RPMI7951 (cell line): ENCODE measurements at regions not wholly inside any gene's neighbourhood (a gene's known extent, or its start where the extent isn't known, plus 50 kb on each side); places are given as distances from the start of the nearest gene placed in this dataset.

Source experiments
- DNase-seq: peaks from one replicate; pipeline ENCODE4 v3.0.0-alpha.2; 2012; ENCODE audit warnings: low read depth

- no peak for DNase-seq
These were observed 367.6 kb upstream of the ERCC4 start for GRCh38 chr16:13552062-13552959.

- DNase-seq = no peak
These were observed 367.0 kb upstream of the ERCC4 start for GRCh38 chr16:13552960-13553257.

GRCh38 chr16:13553453-13553985, 366.4 kb upstream of the ERCC4 start:
- DNase-seq = no peak

GRCh38 chr16:13554005-13554404, 365.9 kb upstream of the ERCC4 start:
- no peak for DNase-seq

GRCh38 chr16:13554643-13555042, 365.3 kb upstream of the ERCC4 start:
- no peak for DNase-seq

GRCh38 chr16:13557418-13557817, 362.5 kb upstream of the ERCC4 start:
- DNase-seq = no peak

GRCh38 chr16:13558752-13559151, 361.2 kb upstream of the ERCC4 start:
- DNase-seq = no peak

GRCh38 chr16:13559624-13560023, 360.3 kb upstream of the ERCC4 start:
- DNase-seq = no peak

- no peak for DNase-seq
These were observed 359.8 kb upstream of the ERCC4 start for GRCh38 chr16:13560151-13560550.

- no peak for DNase-seq
These were observed 358.5 kb upstream of the ERCC4 start for GRCh38 chr16:13561291-13562070.

GRCh38 chr16:13568803-13569202, 351.2 kb upstream of the ERCC4 start:
- DNase-seq = no peak

- DNase-seq = no peak
These were observed 350.0 kb upstream of the ERCC4 start for GRCh38 chr16:13569986-13570385.

GRCh38 chr16:13571036-13571435, 348.9 kb upstream of the ERCC4 start:
- DNase-seq = no peak

GRCh38 chr16:13573903-13574302, 346.1 kb upstream of the ERCC4 start:
- no peak for DNase-seq

- DNase-seq = no peak
These were observed 333.9 kb upstream of the ERCC4 start for GRCh38 chr16:13586051-13586450.

- DNase-seq = no peak
These were observed 332.8 kb upstream of the ERCC4 start for GRCh38 chr16:13587181-13587580.

- DNase-seq = no peak
These were observed 325.1 kb upstream of the ERCC4 start for GRCh38 chr16:13594823-13595222.

GRCh38 chr16:13606804-13607203, 313.1 kb upstream of the ERCC4 start:
- DNase-seq = no peak

- no peak for DNase-seq
These were observed 312.7 kb upstream of the ERCC4 start for GRCh38 chr16:13607289-13607688.

GRCh38 chr16:13611596-13611995, 308.4 kb upstream of the ERCC4 start:
- DNase-seq = no peak

- DNase-seq = no peak
These were observed 307.3 kb upstream of the ERCC4 start for GRCh38 chr16:13612623-13613022.

- no peak for DNase-seq
These were observed 306.8 kb upstream of the ERCC4 start for GRCh38 chr16:13613165-13613564.

GRCh38 chr16:13621639-13622038, 298.3 kb upstream of the ERCC4 start:
- no peak for DNase-seq
